ENCODE measurements at regions not wholly inside any gene's neighbourhood (a gene's known extent, or its start where the extent isn't known, plus 50 kb on each side); places are given as distances from the start of the nearest gene placed in this dataset.

GRCh38 chr5:126369995-126370731 lies 53.0 kb upstream of the GRAMD2B start:
- DNase-seq = peak; percentile 22
- Mint-ChIP-seq H3K4me3 (ENCODE audit: low read depth, unreplicated experiment) (peak overlapping the region; percentile 92), H3K27me3 (ENCODE audit: unreplicated experiment) (no peaks in the 10 kb centered on the region), H3K36me3 (ENCODE audit: insufficient read depth, unreplicated experiment) (peaks cover 11% of the 10 kb centered on the region), H3K27ac (ENCODE audit: unreplicated experiment) (peak overlapping the region; percentile 97), H3K9me3 (ENCODE audit: low read depth, unreplicated experiment) (no peaks in the 10 kb centered on the region), H3K4me1 (ENCODE audit: low read depth, unreplicated experiment) (peaks cover 65% of the 10 kb centered on the region)
- peak; percentile 37 for TF ChIP-seq CTCF (IDR thresholded peaks at IDR 0.05; ENCODE audit: unreplicated experiment)
- CTCF ChIA-PET = interaction anchor here (1.2 to 1.4 kb wide), 3 partner anchors 16 to 169 kb away, joined by 4 to 5 read pairs (median 5); no protein-coding TSS in a partner anchor
- BruUV-seq (replicated peaks) = no TSS peak
- intact Hi-C loops (cut with micrococcal nuclease; ENCODE audit: unreplicated experiment) = loop anchor here (1.0 to 5.0 kb wide), 4 partner anchors 15 to 122 kb away; partner anchors contain the start of gene GRAMD2B

- no peaks in the 10 kb centered on the region for H3K27me3 Mint-ChIP-seq (ENCODE audit: unreplicated experiment)
- H3K9me3 Mint-ChIP-seq (ENCODE audit: low read depth, unreplicated experiment) = no peaks in the 10 kb centered on the region
- TF ChIP-seq CTCF (IDR thresholded peaks at IDR 0.05; ENCODE audit: unreplicated experiment) = peak; percentile 40
- peak overlapping the region; percentile 97 for H3K27ac Mint-ChIP-seq (ENCODE audit: unreplicated experiment)
- intact Hi-C loops (cut with micrococcal nuclease; ENCODE audit: unreplicated experiment) = loop anchor here (5.0 kb wide), 2 partner anchors 51 to 121 kb away; partner anchors contain the start of gene GRAMD2B
- peaks cover 58% of the 10 kb centered on the region for H3K4me1 Mint-ChIP-seq (ENCODE audit: low read depth, unreplicated experiment)
- H3K4me3 Mint-ChIP-seq (ENCODE audit: low read depth, unreplicated experiment) = peak overlapping the region; percentile 92
- BruUV-seq (replicated peaks) = TSS peak; percentile 67
- H3K36me3 Mint-ChIP-seq (ENCODE audit: insufficient read depth, unreplicated experiment) = peaks cover 11% of the 10 kb centered on the region
- CTCF ChIA-PET = interaction anchor here (0.6 to 1.4 kb wide), 10 partner anchors 13 to 168 kb away, joined by 3 to 9 read pairs (median 5); partner anchors contain the start of gene GRAMD2B
- DNase-seq = peak; percentile 69
Observed at GRCh38 chr5:126370796-126371718, 52.2 kb upstream of the GRAMD2B start.

- Mint-ChIP-seq H3K9me3 (ENCODE audit: low read depth, unreplicated experiment) (no peaks in the 10 kb centered on the region), H3K4me3 (ENCODE audit: low read depth, unreplicated experiment) (peak overlapping the region; percentile 92), H3K27me3 (ENCODE audit: unreplicated experiment) (no peaks in the 10 kb centered on the region), H3K4me1 (ENCODE audit: low read depth, unreplicated experiment) (peaks cover 61% of the 10 kb centered on the region), H3K27ac (ENCODE audit: unreplicated experiment) (no peak overlapping the region), H3K36me3 (ENCODE audit: insufficient read depth, unreplicated experiment) (peaks cover 11% of the 10 kb centered on the region)
- CTCF ChIA-PET = interaction anchor here (0.6 to 1.5 kb wide), 3 partner anchors 20 to 25 kb away, joined by 3 read pairs; no protein-coding TSS in a partner anchor
- intact Hi-C loops (cut with micrococcal nuclease; ENCODE audit: unreplicated experiment) = loop anchor here (5.0 kb wide), 2 partner anchors 49 to 119 kb away; partner anchors contain the start of gene GRAMD2B
- BruUV-seq (replicated peaks) = no TSS peak
- no peak for TF ChIP-seq CTCF (IDR thresholded peaks at IDR 0.05; ENCODE audit: unreplicated experiment)
- no peak for DNase-seq
Observed at GRCh38 chr5:126373375-126374108, 49.7 kb upstream of the GRAMD2B start.
